ENCODE measurements at regions not wholly inside any gene's neighbourhood (a gene's known extent, or its start where the extent isn't known, plus 50 kb on each side); places are given as distances from the start of the nearest gene placed in this dataset.

DNA sequence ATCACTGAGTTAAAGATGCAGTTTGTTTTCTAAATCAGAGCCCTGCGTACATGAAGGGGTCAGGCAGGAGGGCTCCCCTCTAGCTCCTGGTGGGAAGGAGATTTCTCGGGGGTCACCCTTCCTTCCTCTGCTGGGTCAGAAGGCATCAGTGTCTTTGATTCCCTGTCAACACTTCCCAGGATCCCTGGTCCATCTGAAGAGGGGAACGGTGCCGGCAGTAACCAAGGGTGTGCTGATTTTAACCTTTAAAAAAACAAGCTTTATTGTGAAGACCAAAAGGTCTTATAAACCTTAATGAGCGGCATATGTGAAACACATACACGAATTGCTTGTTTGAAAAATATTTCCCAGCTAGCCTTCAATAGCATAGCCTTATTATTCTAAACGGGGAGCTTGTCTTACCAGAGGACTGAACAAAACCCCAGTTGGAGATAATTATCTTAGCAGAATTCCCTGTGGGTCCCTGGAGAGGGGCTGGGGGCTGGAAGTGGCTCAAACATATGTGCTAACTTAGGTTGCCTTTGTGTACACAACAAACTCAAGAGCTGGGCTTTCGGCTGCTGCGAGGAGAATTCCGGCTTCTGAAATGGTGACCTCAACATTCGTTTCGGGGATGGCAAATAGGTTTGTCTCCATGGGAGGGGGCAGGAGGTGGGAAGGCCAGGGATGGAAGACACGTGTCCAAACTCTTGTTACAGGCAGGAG, 114.9 kb upstream of the MYCN start:
- Mint-ChIP-seq H3K36me3 (ENCODE audit: low read depth) (peaks cover 5% of the 10 kb centered on the region), H3K27me3 (ENCODE audit: low read depth, poor library complexity) (peaks cover 3% of the 10 kb centered on the region), H3K9me3 (no peaks in the 10 kb centered on the region), H3K4me1 (peaks cover 71% of the 10 kb centered on the region), H3K4me3 (peak overlapping the region; percentile 49), H3K27ac (peak overlapping the region; percentile 99)
- TF ChIP-seq, protein P1, sequence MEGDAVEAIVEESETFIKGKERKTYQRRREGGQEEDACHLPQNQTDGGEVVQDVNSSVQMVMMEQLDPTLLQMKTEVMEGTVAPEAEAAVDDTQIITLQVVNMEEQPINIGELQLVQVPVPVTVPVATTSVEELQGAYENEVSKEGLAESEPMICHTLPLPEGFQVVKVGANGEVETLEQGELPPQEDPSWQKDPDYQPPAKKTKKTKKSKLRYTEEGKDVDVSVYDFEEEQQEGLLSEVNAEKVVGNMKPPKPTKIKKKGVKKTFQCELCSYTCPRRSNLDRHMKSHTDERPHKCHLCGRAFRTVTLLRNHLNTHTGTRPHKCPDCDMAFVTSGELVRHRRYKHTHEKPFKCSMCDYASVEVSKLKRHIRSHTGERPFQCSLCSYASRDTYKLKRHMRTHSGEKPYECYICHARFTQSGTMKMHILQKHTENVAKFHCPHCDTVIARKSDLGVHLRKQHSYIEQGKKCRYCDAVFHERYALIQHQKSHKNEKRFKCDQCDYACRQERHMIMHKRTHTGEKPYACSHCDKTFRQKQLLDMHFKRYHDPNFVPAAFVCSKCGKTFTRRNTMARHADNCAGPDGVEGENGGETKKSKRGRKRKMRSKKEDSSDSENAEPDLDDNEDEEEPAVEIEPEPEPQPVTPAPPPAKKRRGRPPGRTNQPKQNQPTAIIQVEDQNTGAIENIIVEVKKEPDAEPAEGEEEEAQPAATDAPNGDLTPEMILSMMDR (IDR thresholded peaks at IDR 0.05): no peak
- no peak for DNase-seq

DNA sequence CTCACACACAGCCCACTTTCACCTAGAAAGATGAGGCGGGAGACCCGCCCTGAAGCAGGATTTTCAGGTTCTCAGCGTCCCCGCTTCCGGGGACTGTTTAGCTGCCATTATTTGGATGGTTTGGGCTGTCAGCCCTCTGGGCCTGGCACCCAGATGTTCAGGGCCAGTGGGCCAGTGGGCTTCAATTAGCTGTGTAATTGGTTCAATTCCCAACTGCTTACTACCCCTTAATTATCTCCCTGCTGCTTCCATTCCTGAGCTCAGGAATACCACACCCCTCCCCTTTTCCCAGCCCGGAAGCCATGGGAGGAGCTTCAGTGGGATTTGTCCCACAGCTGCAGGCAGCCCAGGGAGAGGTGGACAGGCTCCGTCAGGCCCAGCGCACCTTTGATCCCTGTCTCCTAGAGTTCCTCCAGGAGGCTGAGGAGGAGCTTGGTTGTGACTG, 114.1 kb upstream of the MYCN start:
- Mint-ChIP-seq H3K27me3 (ENCODE audit: low read depth, poor library complexity) (peaks cover 3% of the 10 kb centered on the region), H3K27ac (peak overlapping the region; percentile 99), H3K4me3 (no peak overlapping the region), H3K36me3 (ENCODE audit: low read depth) (peaks cover 5% of the 10 kb centered on the region), H3K9me3 (no peaks in the 10 kb centered on the region), H3K4me1 (peaks cover 69% of the 10 kb centered on the region)
- DNase-seq: peak; percentile 58
- TF ChIP-seq, protein P1 (IDR thresholded peaks at IDR 0.05): no peak

DNA sequence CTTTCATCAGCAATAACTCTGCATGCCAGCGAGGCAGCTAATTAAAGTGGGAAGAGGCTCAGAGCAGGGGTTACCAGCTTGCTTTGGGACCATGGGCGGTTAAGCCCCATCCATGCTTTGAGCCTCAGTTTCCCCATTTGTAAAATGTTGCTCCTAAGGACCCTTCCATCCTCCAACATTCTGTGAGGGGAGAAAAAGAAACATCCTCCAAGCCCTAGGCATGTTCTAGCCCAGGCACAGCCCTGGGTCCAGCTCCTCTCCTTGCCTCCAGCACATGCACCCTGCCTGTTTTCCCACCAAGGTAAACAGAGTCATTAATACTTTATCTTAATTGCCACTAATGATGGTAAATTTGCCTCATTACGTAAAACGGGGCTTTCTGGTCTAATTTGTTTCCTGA, 113.3 kb upstream of the MYCN start:
- Mint-ChIP-seq H3K4me3 (no peak overlapping the region), H3K27ac (peak overlapping the region; percentile 29), H3K4me1 (peaks cover 71% of the 10 kb centered on the region), H3K27me3 (ENCODE audit: low read depth, poor library complexity) (peaks cover 3% of the 10 kb centered on the region), H3K36me3 (ENCODE audit: low read depth) (peaks cover 5% of the 10 kb centered on the region), H3K9me3 (no peaks in the 10 kb centered on the region)
- TF ChIP-seq, protein P1 (IDR thresholded peaks at IDR 0.05): no peak
- DNase-seq: no peak

DNA sequence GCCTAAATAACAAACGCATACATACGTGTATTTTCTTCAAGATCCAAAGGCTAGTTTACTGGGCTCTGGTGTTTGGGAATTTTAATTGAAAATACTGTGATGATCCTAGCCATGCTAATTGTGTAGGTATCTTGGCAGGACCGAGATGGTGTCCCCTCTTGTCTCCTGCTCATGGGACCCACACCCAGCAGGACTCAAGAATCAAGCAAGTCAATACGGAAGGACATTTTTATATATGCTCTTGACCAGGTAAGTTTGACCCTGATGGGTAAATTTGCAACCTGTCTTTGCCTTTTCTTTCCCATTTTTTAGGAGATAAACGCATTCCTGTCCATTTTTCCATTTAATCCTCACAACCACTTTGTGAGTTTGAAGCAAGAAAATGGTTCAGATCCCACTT, 111.8 kb upstream of the MYCN start:
- H3K4me1 Mint-ChIP-seq: peaks cover 75% of the 10 kb centered on the region
- no peak overlapping the region for H3K4me3 Mint-ChIP-seq
- DNase-seq: no peak
- peaks cover 5% of the 10 kb centered on the region for H3K36me3 Mint-ChIP-seq (ENCODE audit: low read depth)
- TF ChIP-seq, protein P1 (IDR thresholded peaks at IDR 0.05): no peak
- H3K27ac Mint-ChIP-seq: no peak overlapping the region
- no peaks in the 10 kb centered on the region for H3K27me3 Mint-ChIP-seq (ENCODE audit: low read depth, poor library complexity)
- H3K9me3 Mint-ChIP-seq: peaks cover under 1% of the 10 kb centered on the region

DNA sequence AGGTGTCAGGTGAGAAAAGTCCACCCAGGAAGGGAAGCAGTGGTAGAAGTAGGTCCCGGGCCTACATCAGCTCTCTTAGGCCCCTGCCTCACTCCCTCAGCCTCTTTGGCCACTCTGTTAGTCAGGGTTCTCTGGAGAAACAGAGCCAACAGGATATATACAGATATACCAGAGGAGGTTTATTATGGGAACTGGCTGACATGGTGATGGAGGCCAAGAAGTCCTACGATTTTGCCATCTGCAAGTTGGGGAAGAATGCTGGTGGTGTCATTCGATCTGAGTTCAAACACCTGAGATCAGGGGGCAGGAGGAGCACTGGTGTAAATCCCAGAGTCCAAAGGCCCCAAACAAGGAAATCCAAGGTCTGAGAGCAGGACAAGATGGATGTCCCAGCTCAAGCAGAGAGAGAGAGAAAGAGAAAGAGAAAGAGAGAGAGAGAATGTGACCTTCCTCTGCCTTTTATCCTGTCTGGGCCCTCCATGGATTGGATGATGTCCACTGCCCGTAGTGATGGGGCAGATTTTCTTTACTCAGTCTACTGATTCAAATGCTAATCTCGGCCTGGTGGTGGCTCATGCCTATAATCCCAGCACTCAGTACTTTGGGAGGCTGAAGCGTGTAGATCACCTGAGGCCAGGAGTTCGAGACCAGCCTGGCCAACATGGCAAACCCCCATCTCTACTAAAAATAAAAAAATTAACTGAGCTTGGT, 111.1 kb upstream of the MYCN start:
- TF ChIP-seq, protein P1 (IDR thresholded peaks at IDR 0.05): no peak
- peaks cover 72% of the 10 kb centered on the region for H3K4me1 Mint-ChIP-seq
- H3K9me3 Mint-ChIP-seq: peaks cover 5% of the 10 kb centered on the region
- H3K36me3 Mint-ChIP-seq (ENCODE audit: low read depth): peaks cover 6% of the 10 kb centered on the region
- H3K4me3 Mint-ChIP-seq: no peak overlapping the region
- no peak for DNase-seq
- H3K27me3 Mint-ChIP-seq (ENCODE audit: low read depth, poor library complexity): peaks cover 1% of the 10 kb centered on the region
- H3K27ac Mint-ChIP-seq: peak overlapping the region; percentile 48
